ENCODE measurements at regions not wholly inside any gene's neighbourhood (a gene's known extent, or its start where the extent isn't known, plus 50 kb on each side); places are given as distances from the start of the nearest gene placed in this dataset.

GRCh38 chr12:90207799-90208198, 499.2 kb upstream of the ATP2B1 start:
- no peak for DNase-seq
- Histone ChIP-seq H3K4me3 (ENCODE audit: low read length in 2 of 2) (no peak overlapping the region), H3K27ac (ENCODE audit: low read depth in 1 of 2, low read length in 2 of 2) (no peak overlapping the region), H3K9me3 (ENCODE audit: control insufficient read depth, low read length) (no peaks in the 10 kb centered on the region), H3K27me3 (ENCODE audit: control insufficient read depth in 1 of 2, insufficient read depth in 2 of 2, low read length in 1 of 2) (no peaks in the 10 kb centered on the region), H3K36me3 (ENCODE audit: control insufficient read depth in 1 of 2, insufficient read depth in 2 of 2, low read length in 1 of 2) (no peaks in the 10 kb centered on the region), H3K4me1 (ENCODE audit: control insufficient read depth in 1 of 2, insufficient read depth in 2 of 2, low read length in 2 of 2) (no peaks in the 10 kb centered on the region)
- ATAC-seq (ENCODE audit: low FRiP score) = no peak
- WGBS, 2 donors = 44 to 47% methylated on average over 3 of the region's 3 CpGs
- intact Hi-C loops (cut with DNase I) = no loop called here

DNA sequence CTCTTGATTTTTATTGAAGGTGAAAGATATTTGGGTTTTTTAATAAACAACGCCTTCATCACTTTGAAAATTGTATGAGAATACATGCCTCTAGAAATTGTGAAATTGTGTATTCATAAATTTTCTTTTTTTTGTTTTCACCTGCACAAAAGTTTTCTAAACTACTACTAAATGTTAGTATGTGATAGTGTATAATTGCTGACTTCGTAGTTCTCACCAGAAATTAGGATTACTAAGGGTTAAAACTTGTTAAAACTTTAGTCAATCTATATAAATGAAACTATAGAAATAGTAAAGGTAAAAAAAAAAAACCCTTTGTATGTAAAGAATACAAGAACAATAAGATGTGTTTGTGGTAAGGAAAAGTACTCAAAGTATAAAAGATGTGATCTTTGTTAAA, 496.5 kb upstream of the ATP2B1 start:
- Histone ChIP-seq H3K9me3 (ENCODE audit: control insufficient read depth, low read length) (no peaks in the 10 kb centered on the region), H3K4me3 (ENCODE audit: low read length in 2 of 2) (no peak overlapping the region), H3K27ac (ENCODE audit: low read depth in 1 of 2, low read length in 2 of 2) (no peak overlapping the region), H3K27me3 (ENCODE audit: control insufficient read depth in 1 of 2, insufficient read depth in 2 of 2, low read length in 1 of 2) (no peaks in the 10 kb centered on the region), H3K36me3 (ENCODE audit: control insufficient read depth in 1 of 2, insufficient read depth in 2 of 2, low read length in 1 of 2) (no peaks in the 10 kb centered on the region), H3K4me1 (ENCODE audit: control insufficient read depth in 1 of 2, insufficient read depth in 2 of 2, low read length in 2 of 2) (no peaks in the 10 kb centered on the region)
- ATAC-seq (ENCODE audit: low FRiP score) (no peak), DNase-seq (no peak)
- intact Hi-C loops (cut with DNase I) = no loop called here
- WGBS, 2 donors = 94 to 97% methylated on average over 2 of the region's 2 CpGs

- H3K4me1 ChIP-seq (ENCODE audit: control insufficient read depth in 1 of 2, insufficient read depth in 2 of 2, low read length in 2 of 2) = no peaks in the 10 kb centered on the region
- no peak for DNase-seq
- H3K27ac ChIP-seq (ENCODE audit: low read depth in 1 of 2, low read length in 2 of 2) = no peak overlapping the region
- no peak for ATAC-seq (ENCODE audit: low FRiP score)
- H3K36me3 ChIP-seq (ENCODE audit: control insufficient read depth in 1 of 2, insufficient read depth in 2 of 2, low read length in 1 of 2) = no peaks in the 10 kb centered on the region
- 90 to 96% methylated on average over 1 of the region's 1 CpG for WGBS, 2 donors
- intact Hi-C loops (cut with DNase I) = no loop called here
- H3K9me3 ChIP-seq (ENCODE audit: control insufficient read depth, low read length) = no peaks in the 10 kb centered on the region
- H3K27me3 ChIP-seq (ENCODE audit: control insufficient read depth in 1 of 2, insufficient read depth in 2 of 2, low read length in 1 of 2) = no peaks in the 10 kb centered on the region
- H3K4me3 ChIP-seq (ENCODE audit: low read length in 2 of 2) = no peak overlapping the region
These were observed 494.9 kb upstream of the ATP2B1 start for GRCh38 chr12:90203556-90203955.

GRCh38 chr12:90199006-90199405, 490.4 kb upstream of the ATP2B1 start:
- H3K4me1 ChIP-seq (ENCODE audit: control insufficient read depth in 1 of 2, insufficient read depth in 2 of 2, low read length in 2 of 2) = no peaks in the 10 kb centered on the region
- no peaks in the 10 kb centered on the region for H3K36me3 ChIP-seq (ENCODE audit: control insufficient read depth in 1 of 2, insufficient read depth in 2 of 2, low read length in 1 of 2)
- DNase-seq (no peak), ATAC-seq (ENCODE audit: low FRiP score) (no peak)
- no peaks in the 10 kb centered on the region for H3K9me3 ChIP-seq (ENCODE audit: control insufficient read depth, low read length)
- no peak overlapping the region for H3K4me3 ChIP-seq (ENCODE audit: low read length in 2 of 2)
- no peaks in the 10 kb centered on the region for H3K27me3 ChIP-seq (ENCODE audit: control insufficient read depth in 1 of 2, insufficient read depth in 2 of 2, low read length in 1 of 2)
- WGBS, 2 donors = 7 to 12% methylated on average over 1 of the region's 1 CpG
- no peak overlapping the region for H3K27ac ChIP-seq (ENCODE audit: low read depth in 1 of 2, low read length in 2 of 2)
- intact Hi-C loops (cut with DNase I) = no loop called here

DNA sequence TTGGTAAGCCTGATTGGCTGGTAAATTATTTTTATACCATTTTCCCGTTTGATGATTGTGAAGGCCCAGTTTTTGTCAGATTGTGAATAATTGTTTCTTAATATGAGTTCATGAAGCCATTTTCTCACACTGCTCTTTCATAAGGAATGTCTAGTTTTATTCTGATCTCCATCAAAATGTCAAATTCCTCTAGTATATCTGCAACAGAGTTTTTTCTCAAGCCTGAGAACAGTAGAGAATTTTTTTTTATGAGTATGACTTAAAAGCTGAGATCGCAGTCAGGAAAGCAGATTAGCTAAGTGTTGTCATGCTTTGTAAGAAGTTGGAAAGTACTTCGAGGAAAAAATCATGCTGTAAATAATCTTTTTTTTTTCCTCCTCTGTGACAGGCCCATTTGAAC, 484.9 kb upstream of the ATP2B1 start:
- Histone ChIP-seq H3K27ac (ENCODE audit: low read depth in 1 of 2, low read length in 2 of 2) (no peak overlapping the region), H3K27me3 (ENCODE audit: control insufficient read depth in 1 of 2, insufficient read depth in 2 of 2, low read length in 1 of 2) (no peaks in the 10 kb centered on the region), H3K36me3 (ENCODE audit: control insufficient read depth in 1 of 2, insufficient read depth in 2 of 2, low read length in 1 of 2) (no peaks in the 10 kb centered on the region), H3K4me1 (ENCODE audit: control insufficient read depth in 1 of 2, insufficient read depth in 2 of 2, low read length in 2 of 2) (no peaks in the 10 kb centered on the region), H3K9me3 (ENCODE audit: control insufficient read depth, low read length) (no peaks in the 10 kb centered on the region), H3K4me3 (ENCODE audit: low read length in 2 of 2) (no peak overlapping the region)
- WGBS, 2 donors = 8 to 20% methylated on average over 3 of the region's 3 CpGs
- intact Hi-C loops (cut with DNase I) = no loop called here
- ATAC-seq (ENCODE audit: low FRiP score) = no peak
- no peak for DNase-seq

DNA sequence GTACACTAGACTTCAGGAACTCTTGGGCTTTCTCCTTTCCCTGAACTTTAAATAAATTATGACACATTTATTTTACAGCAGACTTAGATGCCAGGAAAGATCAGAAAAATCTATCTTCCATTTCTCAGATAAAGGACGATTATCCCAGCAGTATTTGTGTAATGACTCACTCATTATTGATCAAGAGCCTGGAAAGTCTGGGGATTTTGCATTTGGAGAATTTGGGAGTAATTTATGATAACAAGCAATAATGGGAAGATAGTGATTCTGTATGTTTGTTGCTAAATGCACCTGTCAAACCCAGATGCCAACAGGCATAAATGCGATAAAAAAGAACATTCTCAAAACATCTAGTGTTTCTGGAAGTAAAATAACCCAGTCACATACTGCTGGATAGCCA, 480.2 kb upstream of the ATP2B1 start:
- H3K4me3 ChIP-seq (ENCODE audit: low read length in 2 of 2) = no peak overlapping the region
- H3K4me1 ChIP-seq (ENCODE audit: control insufficient read depth in 1 of 2, insufficient read depth in 2 of 2, low read length in 2 of 2) = no peaks in the 10 kb centered on the region
- ATAC-seq (ENCODE audit: low FRiP score) (no peak), DNase-seq (no peak)
- no peaks in the 10 kb centered on the region for H3K27me3 ChIP-seq (ENCODE audit: control insufficient read depth in 1 of 2, insufficient read depth in 2 of 2, low read length in 1 of 2)
- no peaks in the 10 kb centered on the region for H3K9me3 ChIP-seq (ENCODE audit: control insufficient read depth, low read length)
- no peak overlapping the region for H3K27ac ChIP-seq (ENCODE audit: low read depth in 1 of 2, low read length in 2 of 2)
- WGBS, 2 donors = 26 to 34% methylated on average over 2 of the region's 2 CpGs
- intact Hi-C loops (cut with DNase I) = no loop called here
- no peaks in the 10 kb centered on the region for H3K36me3 ChIP-seq (ENCODE audit: control insufficient read depth in 1 of 2, insufficient read depth in 2 of 2, low read length in 1 of 2)

- no peaks in the 10 kb centered on the region for H3K27me3 ChIP-seq (ENCODE audit: control insufficient read depth in 1 of 2, insufficient read depth in 2 of 2, low read length in 1 of 2)
- intact Hi-C loops (cut with DNase I) = no loop called here
- H3K9me3 ChIP-seq (ENCODE audit: control insufficient read depth, low read length) = no peaks in the 10 kb centered on the region
- 77 to 85% methylated on average over 1 of the region's 1 CpG for WGBS, 2 donors
- ATAC-seq (ENCODE audit: low FRiP score) (no peak), DNase-seq (no peak)
- no peaks in the 10 kb centered on the region for H3K4me1 ChIP-seq (ENCODE audit: control insufficient read depth in 1 of 2, insufficient read depth in 2 of 2, low read length in 2 of 2)
- no peak overlapping the region for H3K4me3 ChIP-seq (ENCODE audit: low read length in 2 of 2)
- no peak overlapping the region for H3K27ac ChIP-seq (ENCODE audit: low read depth in 1 of 2, low read length in 2 of 2)
- H3K36me3 ChIP-seq (ENCODE audit: control insufficient read depth in 1 of 2, insufficient read depth in 2 of 2, low read length in 1 of 2) = no peaks in the 10 kb centered on the region
These were observed 474.6 kb upstream of the ATP2B1 start for GRCh38 chr12:90183201-90183600.

GRCh38 chr12:90181216-90181615, 472.6 kb upstream of the ATP2B1 start:
- ATAC-seq (ENCODE audit: low FRiP score) = no peak
- 93 to 97% methylated on average over 3 of the region's 3 CpGs for WGBS, 2 donors

DNA sequence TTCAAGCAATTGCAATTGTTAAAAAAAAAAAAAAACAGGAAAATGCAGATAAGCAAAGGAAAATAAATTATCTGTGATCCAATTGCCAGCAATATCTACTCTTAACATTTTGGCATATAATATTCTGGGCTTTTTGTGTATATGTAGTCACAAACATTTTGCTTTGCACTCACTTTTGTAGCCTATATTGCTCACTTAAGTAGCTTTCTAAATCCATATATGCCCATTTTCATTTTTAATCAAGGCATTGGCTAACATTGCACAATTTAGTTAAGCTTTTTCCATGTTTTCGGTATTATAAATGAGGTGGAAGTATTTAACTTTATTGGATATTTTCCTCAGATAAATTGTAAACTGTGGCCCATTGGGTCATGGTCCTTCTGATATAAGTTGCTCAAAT, 466.3 kb upstream of the ATP2B1 start:
- intact Hi-C loops (cut with DNase I) = no loop called here
- Histone ChIP-seq H3K4me1 (ENCODE audit: control insufficient read depth in 1 of 2, insufficient read depth in 2 of 2, low read length in 2 of 2) (no peaks in the 10 kb centered on the region), H3K36me3 (ENCODE audit: control insufficient read depth in 1 of 2, insufficient read depth in 2 of 2, low read length in 1 of 2) (no peaks in the 10 kb centered on the region), H3K27me3 (ENCODE audit: control insufficient read depth in 1 of 2, insufficient read depth in 2 of 2, low read length in 1 of 2) (no peaks in the 10 kb centered on the region), H3K27ac (ENCODE audit: low read depth in 1 of 2, low read length in 2 of 2) (no peak overlapping the region), H3K4me3 (ENCODE audit: low read length in 2 of 2) (no peak overlapping the region), H3K9me3 (ENCODE audit: control insufficient read depth, low read length) (no peaks in the 10 kb centered on the region)
- ATAC-seq (ENCODE audit: low FRiP score) (no peak), DNase-seq (no peak)
- 96 to 100% methylated on average over 1 of the region's 1 CpG for WGBS, 2 donors

More at GRCh38 chr12:90181216-90181615, 472.6 kb upstream of the ATP2B1 start:
- Histone ChIP-seq H3K36me3 (ENCODE audit: control insufficient read depth in 1 of 2, insufficient read depth in 2 of 2, low read length in 1 of 2) (no peaks in the 10 kb centered on the region), H3K9me3 (ENCODE audit: control insufficient read depth, low read length) (no peaks in the 10 kb centered on the region), H3K27ac (ENCODE audit: low read depth in 1 of 2, low read length in 2 of 2) (no peak overlapping the region), H3K27me3 (ENCODE audit: control insufficient read depth in 1 of 2, insufficient read depth in 2 of 2, low read length in 1 of 2) (no peaks in the 10 kb centered on the region), H3K4me3 (ENCODE audit: low read length in 2 of 2) (no peak overlapping the region), H3K4me1 (ENCODE audit: control insufficient read depth in 1 of 2, insufficient read depth in 2 of 2, low read length in 2 of 2) (no peaks in the 10 kb centered on the region)
- DNase-seq = no peak
- intact Hi-C loops (cut with DNase I) = no loop called here
